ENCODE measurements at regions not wholly inside any gene's neighbourhood (a gene's known extent, or its start where the extent isn't known, plus 50 kb on each side); places are given as distances from the start of the nearest gene placed in this dataset.

DNA sequence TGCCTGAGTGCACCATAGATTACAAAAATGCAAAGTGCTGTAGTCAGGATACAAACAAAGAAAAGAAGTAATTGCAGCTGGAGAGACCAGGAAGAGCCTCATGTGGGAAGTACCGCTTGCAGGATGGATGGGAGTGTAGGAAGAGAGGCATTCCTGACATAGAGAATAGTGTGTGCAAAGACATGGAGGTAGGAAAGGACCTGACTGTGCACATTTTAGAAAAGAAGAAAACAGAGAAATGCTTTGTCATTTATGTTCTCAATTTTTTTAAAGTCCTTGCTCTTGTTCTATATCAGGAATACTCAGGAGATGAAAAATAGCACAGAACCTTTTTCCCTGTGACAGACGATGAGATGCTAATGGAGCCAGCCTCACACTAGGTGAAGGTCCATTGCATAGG is 358.7 kb upstream of the TMPO start:
- H3K27ac ChIP-seq (ENCODE audit: low read depth, low read length) = no peak overlapping the region
- no peaks in the 10 kb centered on the region for H3F3A ChIP-seq (ENCODE audit: control insufficient read depth, insufficient read depth)
- H3K4me2 ChIP-seq (ENCODE audit: low read length) = no peak overlapping the region
- H3K9me2 ChIP-seq (replicated peaks; ENCODE audit: control insufficient read depth, low read length) = no peaks in the 10 kb centered on the region
- no peaks in the 10 kb centered on the region for H3K4me1 ChIP-seq (ENCODE audit: control insufficient read depth, low read length)
- H3K36me3 ChIP-seq (ENCODE audit: control insufficient read depth, low read length) = no peaks in the 10 kb centered on the region
- H3K79me2 ChIP-seq (ENCODE audit: control insufficient read depth, low read length) = no peaks in the 10 kb centered on the region
- H3K4me3 ChIP-seq (ENCODE audit: low read length) = no peak overlapping the region
- no peaks in the 10 kb centered on the region for H4K20me1 ChIP-seq (ENCODE audit: control insufficient read depth, insufficient read depth, low read depth, low read length)
- TF ChIP-seq, protein P1, sequence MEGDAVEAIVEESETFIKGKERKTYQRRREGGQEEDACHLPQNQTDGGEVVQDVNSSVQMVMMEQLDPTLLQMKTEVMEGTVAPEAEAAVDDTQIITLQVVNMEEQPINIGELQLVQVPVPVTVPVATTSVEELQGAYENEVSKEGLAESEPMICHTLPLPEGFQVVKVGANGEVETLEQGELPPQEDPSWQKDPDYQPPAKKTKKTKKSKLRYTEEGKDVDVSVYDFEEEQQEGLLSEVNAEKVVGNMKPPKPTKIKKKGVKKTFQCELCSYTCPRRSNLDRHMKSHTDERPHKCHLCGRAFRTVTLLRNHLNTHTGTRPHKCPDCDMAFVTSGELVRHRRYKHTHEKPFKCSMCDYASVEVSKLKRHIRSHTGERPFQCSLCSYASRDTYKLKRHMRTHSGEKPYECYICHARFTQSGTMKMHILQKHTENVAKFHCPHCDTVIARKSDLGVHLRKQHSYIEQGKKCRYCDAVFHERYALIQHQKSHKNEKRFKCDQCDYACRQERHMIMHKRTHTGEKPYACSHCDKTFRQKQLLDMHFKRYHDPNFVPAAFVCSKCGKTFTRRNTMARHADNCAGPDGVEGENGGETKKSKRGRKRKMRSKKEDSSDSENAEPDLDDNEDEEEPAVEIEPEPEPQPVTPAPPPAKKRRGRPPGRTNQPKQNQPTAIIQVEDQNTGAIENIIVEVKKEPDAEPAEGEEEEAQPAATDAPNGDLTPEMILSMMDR (IDR thresholded peaks at IDR 0.05; ENCODE audit: low read depth, low read length, poor library complexity, severe bottlenecking) = no peak
- TF ChIP-seq EZH2phosphoT487 (IDR thresholded peaks at IDR 0.05; ENCODE audit: borderline replicate concordance, low read length) = no peak
- no peaks in the 10 kb centered on the region for H3K27me3 ChIP-seq (ENCODE audit: control insufficient read depth, low read length)
- no peaks in the 10 kb centered on the region for H3K9me3 ChIP-seq (ENCODE audit: control insufficient read depth, insufficient read depth, low read length)

DNA sequence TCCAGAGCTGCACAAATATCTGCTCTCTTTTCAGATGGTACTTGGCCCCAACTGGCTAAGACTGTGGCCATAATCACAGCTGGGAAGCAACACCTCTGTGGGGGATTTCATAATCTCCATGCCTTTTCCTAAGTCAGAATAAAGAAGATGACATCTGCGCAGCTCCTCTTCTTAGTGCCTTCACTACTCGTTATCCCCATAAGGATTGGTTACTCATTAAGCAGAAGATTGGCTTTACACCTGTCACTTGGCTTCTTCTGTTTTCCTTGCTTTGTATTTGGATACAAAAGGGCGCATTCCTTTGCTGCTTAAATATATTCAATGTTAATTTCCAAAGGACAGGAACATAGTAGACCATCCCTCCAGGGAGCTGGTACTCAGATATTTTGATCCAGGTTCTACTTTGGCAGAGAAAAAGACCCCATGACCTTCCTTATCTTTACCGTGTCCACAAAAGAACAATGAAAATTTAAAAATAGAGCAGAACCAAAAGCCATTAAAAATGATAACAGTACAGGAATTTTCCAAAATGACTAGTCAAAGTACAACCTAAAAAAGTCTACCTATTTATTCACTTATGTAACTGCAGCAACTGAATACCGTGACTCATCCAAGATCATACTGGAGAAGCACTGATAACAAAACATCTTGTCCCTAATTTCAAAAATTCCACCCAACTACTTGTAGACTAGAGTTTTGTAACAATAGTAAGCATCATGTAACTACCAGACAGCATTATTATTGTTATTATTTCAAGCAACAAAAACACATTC is 352.3 kb upstream of the TMPO start:
- Histone ChIP-seq H4K20me1 (ENCODE audit: control insufficient read depth, insufficient read depth, low read depth, low read length) (no peaks in the 10 kb centered on the region), H3K4me1 (ENCODE audit: control insufficient read depth, low read length) (no peaks in the 10 kb centered on the region), H3K9me3 (ENCODE audit: control insufficient read depth, insufficient read depth, low read length) (no peaks in the 10 kb centered on the region), H3K36me3 (ENCODE audit: control insufficient read depth, low read length) (no peaks in the 10 kb centered on the region), H3K4me2 (ENCODE audit: low read length) (no peak overlapping the region), H3K9me2 (replicated peaks; ENCODE audit: control insufficient read depth, low read length) (no peaks in the 10 kb centered on the region), H3K4me3 (ENCODE audit: low read length) (no peak overlapping the region), H3K27ac (ENCODE audit: low read depth, low read length) (no peak overlapping the region), H3F3A (ENCODE audit: control insufficient read depth, insufficient read depth) (no peaks in the 10 kb centered on the region), H3K79me2 (ENCODE audit: control insufficient read depth, low read length) (no peaks in the 10 kb centered on the region), H3K27me3 (ENCODE audit: control insufficient read depth, low read length) (no peaks in the 10 kb centered on the region)
- no peak for TF ChIP-seq EZH2phosphoT487 (IDR thresholded peaks at IDR 0.05; ENCODE audit: borderline replicate concordance, low read length)
- TF ChIP-seq, protein P1 (IDR thresholded peaks at IDR 0.05; ENCODE audit: low read depth, low read length, poor library complexity, severe bottlenecking) = no peak

DNA sequence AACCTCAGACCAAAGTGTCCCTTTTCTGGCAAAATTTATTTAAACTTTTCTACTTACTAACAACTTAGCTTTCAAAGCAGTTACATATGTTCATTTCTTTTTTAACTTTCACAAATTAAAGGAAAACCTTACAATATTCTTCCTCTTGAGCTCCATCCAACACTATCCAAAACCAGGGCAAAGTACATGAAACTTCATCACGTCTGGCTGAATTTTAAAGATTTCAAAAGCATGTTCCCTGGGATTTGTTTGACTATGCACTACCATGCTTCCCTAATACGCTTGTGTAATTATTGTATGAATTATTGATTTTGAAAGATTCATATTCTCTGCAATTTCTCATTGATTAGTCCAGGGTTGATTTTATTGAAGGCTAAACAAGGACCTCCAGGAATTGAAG is 343.1 kb upstream of the TMPO start:
- no peaks in the 10 kb centered on the region for H3K79me2 ChIP-seq (ENCODE audit: control insufficient read depth, low read length)
- TF ChIP-seq, protein P1 (IDR thresholded peaks at IDR 0.05; ENCODE audit: low read depth, low read length, poor library complexity, severe bottlenecking) = no peak
- TF ChIP-seq EZH2phosphoT487 (IDR thresholded peaks at IDR 0.05; ENCODE audit: borderline replicate concordance, low read length) = no peak
- H3K27me3 ChIP-seq (ENCODE audit: control insufficient read depth, low read length) = no peaks in the 10 kb centered on the region
- no peak overlapping the region for H3K4me2 ChIP-seq (ENCODE audit: low read length)
- H3F3A ChIP-seq (ENCODE audit: control insufficient read depth, insufficient read depth) = no peaks in the 10 kb centered on the region
- H3K4me1 ChIP-seq (ENCODE audit: control insufficient read depth, low read length) = no peaks in the 10 kb centered on the region
- H3K9me3 ChIP-seq (ENCODE audit: control insufficient read depth, insufficient read depth, low read length) = no peaks in the 10 kb centered on the region
- no peaks in the 10 kb centered on the region for H3K9me2 ChIP-seq (replicated peaks; ENCODE audit: control insufficient read depth, low read length)
- H3K4me3 ChIP-seq (ENCODE audit: low read length) = no peak overlapping the region
- H3K36me3 ChIP-seq (ENCODE audit: control insufficient read depth, low read length) = no peaks in the 10 kb centered on the region
- no peaks in the 10 kb centered on the region for H4K20me1 ChIP-seq (ENCODE audit: control insufficient read depth, insufficient read depth, low read depth, low read length)
- no peak overlapping the region for H3K27ac ChIP-seq (ENCODE audit: low read depth, low read length)

Measured in DOHH2 (cell line).